ENCODE measurements at regions not wholly inside any gene's neighbourhood (a gene's known extent, or its start where the extent isn't known, plus 50 kb on each side); places are given as distances from the start of the nearest gene placed in this dataset.
"Not testable (repeated sequence)": the region's sequence is repeated elsewhere in the genome, so short reads cannot be mapped to it uniquely, and the experiment has no call there.

- DNase-seq (ENCODE audit: low read depth in 3 of 3, low spot score in 2 of 3), result no peak
Measured at GRCh38 chr2:182631299-182631698, 84.8 kb upstream of the DNAJC10 start.

GRCh38 chr2:182634386-182634785 is 81.7 kb upstream of the DNAJC10 start:
- no peak for DNase-seq (ENCODE audit: low read depth in 3 of 3, low spot score in 2 of 3)

- no peak for DNase-seq (ENCODE audit: low read depth in 3 of 3, low spot score in 2 of 3)
Measured at GRCh38 chr2:182636699-182637098, 79.4 kb upstream of the DNAJC10 start.

GRCh38 chr2:182638667-182639066 is 77.4 kb upstream of the DNAJC10 start:
- no peak for DNase-seq (ENCODE audit: low read depth in 3 of 3, low spot score in 2 of 3)

GRCh38 chr2:182639971-182640370 is 76.1 kb upstream of the DNAJC10 start:
- no peak for DNase-seq (ENCODE audit: low read depth in 3 of 3, low spot score in 2 of 3)

GRCh38 chr2:182642328-182642727 is 73.7 kb upstream of the DNAJC10 start:
- DNase-seq (ENCODE audit: low read depth in 3 of 3, low spot score in 2 of 3), result no peak

- DNase-seq (ENCODE audit: low read depth in 3 of 3, low spot score in 2 of 3), result no peak
Measured at GRCh38 chr2:182646763-182647498, 69.1 kb upstream of the DNAJC10 start.

- DNase-seq (ENCODE audit: low read depth in 3 of 3, low spot score in 2 of 3), result no peak
Measured at GRCh38 chr2:182647499-182647787, 68.6 kb upstream of the DNAJC10 start.

GRCh38 chr2:182649316-182649715 is 66.7 kb upstream of the DNAJC10 start:
- no peak for DNase-seq (ENCODE audit: low read depth in 3 of 3, low spot score in 2 of 3)

- peak in 2 of 3 donors; percentile 19 to 27 for DNase-seq (ENCODE audit: low read depth in 3 of 3, low spot score in 2 of 3)
Measured at GRCh38 chr2:182650704-182651103, 65.4 kb upstream of the DNAJC10 start.

GRCh38 chr2:182652326-182652725 is 63.7 kb upstream of the DNAJC10 start:
- DNase-seq (ENCODE audit: low read depth in 3 of 3, low spot score in 2 of 3), result no peak

- no peak for DNase-seq (ENCODE audit: low read depth in 3 of 3, low spot score in 2 of 3)
Measured at GRCh38 chr2:182655750-182656149, 60.3 kb upstream of the DNAJC10 start.

- DNase-seq (ENCODE audit: low read depth in 3 of 3, low spot score in 2 of 3), result no peak
Measured at GRCh38 chr2:182664212-182664611, 51.8 kb upstream of the DNAJC10 start.

- not testable (repeated sequence) for DNase-seq (ENCODE audit: low read depth in 3 of 3, low spot score in 2 of 3)
Measured at GRCh38 chr2:182665500-182665899, 50.6 kb upstream of the DNAJC10 start.
